ENCODE measurements at regions not wholly inside any gene's neighbourhood (a gene's known extent, or its start where the extent isn't known, plus 50 kb on each side); places are given as distances from the start of the nearest gene placed in this dataset.

- TF ChIP-seq HCFC1 (IDR thresholded peaks at IDR 0.05; ENCODE audit: low read depth, low read length): no peak
- no peak for TF ChIP-seq ZBTB34 (CRISPR knock-in tag; IDR thresholded peaks at IDR 0.05)
- TF ChIP-seq ZNF217 (CRISPR knock-in tag; IDR thresholded peaks at IDR 0.05): no peak
- no peak for TF ChIP-seq E4F1 (CRISPR knock-in tag; IDR thresholded peaks at IDR 0.05; ENCODE audit: borderline replicate concordance)
- no peak for TF ChIP-seq ZNF507 (tag; conservative IDR thresholded peaks at IDR 0.05)
- no peak for TF ChIP-seq ZNF280B (CRISPR knock-in tag; IDR thresholded peaks at IDR 0.05)
- TF ChIP-seq FOXP1 (CRISPR knock-in tag; IDR thresholded peaks at IDR 0.05): no peak
- no peak for TF ChIP-seq HDAC1 (IDR thresholded peaks at IDR 0.05)
- no peak for TF ChIP-seq RBM15 (IDR thresholded peaks at IDR 0.05; ENCODE audit: insufficient read depth, low read length)
- TF ChIP-seq U2AF1 (optimal IDR thresholded peaks at IDR 0.05; ENCODE audit: low read depth, low read length): no peak
- TF ChIP-seq ZEB2 (IDR thresholded peaks at IDR 0.05): no peak
- TF ChIP-seq PATZ1 (CRISPR knock-in tag; IDR thresholded peaks at IDR 0.05; ENCODE audit: borderline replicate concordance): no peak
- no peak for TF ChIP-seq BDP1 (IDR thresholded peaks at IDR 0.05; ENCODE audit: insufficient read depth, insufficient read length)
- no peak for TF ChIP-seq PKNOX1 (IDR thresholded peaks at IDR 0.05)
- no peak for TF ChIP-seq ZC3H4 (CRISPR knock-in tag; IDR thresholded peaks at IDR 0.05; ENCODE audit: borderline replicate concordance)
- TF ChIP-seq ZNF324 (CRISPR knock-in tag; IDR thresholded peaks at IDR 0.05): no peak
- no peak for TF ChIP-seq ZC3H11A (IDR thresholded peaks at IDR 0.05; ENCODE audit: low read depth, low read length)
- no peak for TF ChIP-seq NFYB (IDR thresholded peaks at IDR 0.05; ENCODE audit: extremely low read depth, insufficient read length)
- no peak for TF ChIP-seq POLR3A (IDR thresholded peaks at IDR 0.05; ENCODE audit: borderline replicate concordance, extremely low read depth, insufficient read depth, insufficient read length)
- no peak for TF ChIP-seq TBL1XR1 (IDR thresholded peaks at IDR 0.05; ENCODE audit: low read length in 2 of 2)
- TF ChIP-seq POU5F1 (IDR thresholded peaks at IDR 0.05; ENCODE audit: borderline replicate concordance, low read depth, low read length, partially characterized antibody): no peak
- TF ChIP-seq ZBTB7A (IDR thresholded peaks at IDR 0.05; ENCODE audit: borderline replicate concordance, control insufficient read depth, low read depth, low read length): no peak
Observed at GRCh38 chr20:23155141-23155590, 69.0 kb upstream of the CD93 start (continued).
